GM21390 (cell line): ENCODE measurements at regions not wholly inside any gene's neighbourhood (a gene's known extent, or its start where the extent isn't known, plus 50 kb on each side); places are given as distances from the start of the nearest gene placed in this dataset.
"Not testable (repeated sequence)": the region's sequence is repeated elsewhere in the genome, so short reads cannot be mapped to it uniquely, and the experiment has no call there.

ENCODE experiments used
- ATAC-seq: cut with Tn5 transposase; IDR thresholded peaks from one replicate; pipeline ENCODE4 v1.9.1; 2021; ENCODE audit not compliant: unreplicated experiment

- no peak for ATAC-seq
These were observed 81.8 kb upstream of the DST start for GRCh38 chr6:56724455-56724854.

- ATAC-seq = no peak
These were observed 78.2 kb upstream of the DST start for GRCh38 chr6:56720882-56721281.

GRCh38 chr6:56720202-56720601, 77.5 kb upstream of the DST start:
- not testable (repeated sequence) for ATAC-seq

GRCh38 chr6:56719315-56720058, 76.8 kb upstream of the DST start:
- not testable (repeated sequence) for ATAC-seq

- ATAC-seq = no peak
These were observed 75.5 kb upstream of the DST start for GRCh38 chr6:56718236-56718635.

- ATAC-seq = no peak
These were observed 73.5 kb upstream of the DST start for GRCh38 chr6:56716229-56716628.

- no peak for ATAC-seq
These were observed 73.1 kb upstream of the DST start for GRCh38 chr6:56715741-56716140.

GRCh38 chr6:56714982-56715456, 72.3 kb upstream of the DST start:
- no peak for ATAC-seq

- no peak for ATAC-seq
These were observed 71.6 kb upstream of the DST start for GRCh38 chr6:56714273-56714672.

- ATAC-seq = no peak
These were observed 70.6 kb upstream of the DST start for GRCh38 chr6:56713254-56713672.

- ATAC-seq = no peak
These were observed 68.3 kb upstream of the DST start for GRCh38 chr6:56710967-56711366.

- no peak for ATAC-seq
These were observed 67.0 kb upstream of the DST start for GRCh38 chr6:56709650-56710049.

- no peak for ATAC-seq
These were observed 66.3 kb upstream of the DST start for GRCh38 chr6:56708810-56709597.

- ATAC-seq = no peak
These were observed 64.5 kb upstream of the DST start for GRCh38 chr6:56706981-56707726.

- no peak for ATAC-seq
These were observed 56.5 kb upstream of the DST start for GRCh38 chr6:56699066-56699654.

- ATAC-seq = no peak
These were observed 53.0 kb upstream of the DST start for GRCh38 chr6:56695702-56696101.

- no peak for ATAC-seq
These were observed 51.3 kb upstream of the DST start for GRCh38 chr6:56694002-56694401.

GRCh38 chr6:56693246-56693607, 50.5 kb upstream of the DST start:
- ATAC-seq = no peak

- ATAC-seq = no peak
These were observed 50.0 kb upstream of the DST start for GRCh38 chr6:56692523-56693245.
